ENCODE measurements at regions not wholly inside any gene's neighbourhood (a gene's known extent, or its start where the extent isn't known, plus 50 kb on each side); places are given as distances from the start of the nearest gene placed in this dataset.

- no peak for TF ChIP-seq CTCF (IDR thresholded peaks at IDR 0.05)
- TF ChIP-seq POLR2A (IDR thresholded peaks at IDR 0.05) = no peak
- no peak for TF ChIP-seq POLR2AphosphoS5 (IDR thresholded peaks at IDR 0.05)
- TF ChIP-seq EP300 (IDR thresholded peaks at IDR 0.05) = no peak
Observed at GRCh38 chr1:209223791-209224190, 359.7 kb upstream of the CAMK1G start.

Data from sigmoid colon (tissue), 4 donors.